ENCODE measurements at regions not wholly inside any gene's neighbourhood (a gene's known extent, or its start where the extent isn't known, plus 50 kb on each side); places are given as distances from the start of the nearest gene placed in this dataset.

DNA sequence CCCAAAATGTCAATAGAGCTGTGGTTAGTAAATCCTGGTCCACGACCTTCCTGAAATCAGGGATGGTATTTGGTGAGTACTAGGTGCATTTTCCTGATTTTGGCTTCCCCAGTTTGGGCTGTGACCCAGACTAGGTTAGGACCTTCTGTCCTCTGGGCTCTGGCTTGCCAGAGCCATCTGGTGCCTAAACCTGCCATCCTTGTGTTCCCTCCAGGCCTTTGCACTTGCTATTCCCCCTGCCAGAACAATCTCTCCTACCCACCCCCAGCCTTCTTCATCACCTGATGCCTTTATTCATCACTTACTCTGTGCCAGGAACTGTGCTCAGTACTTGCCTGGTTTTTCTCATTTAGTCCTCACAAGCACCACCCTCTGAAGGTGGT, 216.7 kb downstream of the RBM19 start:
- H3K27ac ChIP-seq, result no peak overlapping the region
- H3K4me1 ChIP-seq, result no peaks in the 10 kb centered on the region
- TF ChIP-seq, protein P1, sequence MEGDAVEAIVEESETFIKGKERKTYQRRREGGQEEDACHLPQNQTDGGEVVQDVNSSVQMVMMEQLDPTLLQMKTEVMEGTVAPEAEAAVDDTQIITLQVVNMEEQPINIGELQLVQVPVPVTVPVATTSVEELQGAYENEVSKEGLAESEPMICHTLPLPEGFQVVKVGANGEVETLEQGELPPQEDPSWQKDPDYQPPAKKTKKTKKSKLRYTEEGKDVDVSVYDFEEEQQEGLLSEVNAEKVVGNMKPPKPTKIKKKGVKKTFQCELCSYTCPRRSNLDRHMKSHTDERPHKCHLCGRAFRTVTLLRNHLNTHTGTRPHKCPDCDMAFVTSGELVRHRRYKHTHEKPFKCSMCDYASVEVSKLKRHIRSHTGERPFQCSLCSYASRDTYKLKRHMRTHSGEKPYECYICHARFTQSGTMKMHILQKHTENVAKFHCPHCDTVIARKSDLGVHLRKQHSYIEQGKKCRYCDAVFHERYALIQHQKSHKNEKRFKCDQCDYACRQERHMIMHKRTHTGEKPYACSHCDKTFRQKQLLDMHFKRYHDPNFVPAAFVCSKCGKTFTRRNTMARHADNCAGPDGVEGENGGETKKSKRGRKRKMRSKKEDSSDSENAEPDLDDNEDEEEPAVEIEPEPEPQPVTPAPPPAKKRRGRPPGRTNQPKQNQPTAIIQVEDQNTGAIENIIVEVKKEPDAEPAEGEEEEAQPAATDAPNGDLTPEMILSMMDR (IDR thresholded peaks at IDR 0.05), result no peak
- TF ChIP-seq POLR2A (IDR thresholded peaks at IDR 0.05), result no peak
- no peak overlapping the region for H3K4me3 ChIP-seq
- no peak for DNase-seq
- H3K9me3 ChIP-seq, result no peaks in the 10 kb centered on the region
- H3K27me3 ChIP-seq, result no peaks in the 10 kb centered on the region
- H3K36me3 ChIP-seq, result no peaks in the 10 kb centered on the region

DNA sequence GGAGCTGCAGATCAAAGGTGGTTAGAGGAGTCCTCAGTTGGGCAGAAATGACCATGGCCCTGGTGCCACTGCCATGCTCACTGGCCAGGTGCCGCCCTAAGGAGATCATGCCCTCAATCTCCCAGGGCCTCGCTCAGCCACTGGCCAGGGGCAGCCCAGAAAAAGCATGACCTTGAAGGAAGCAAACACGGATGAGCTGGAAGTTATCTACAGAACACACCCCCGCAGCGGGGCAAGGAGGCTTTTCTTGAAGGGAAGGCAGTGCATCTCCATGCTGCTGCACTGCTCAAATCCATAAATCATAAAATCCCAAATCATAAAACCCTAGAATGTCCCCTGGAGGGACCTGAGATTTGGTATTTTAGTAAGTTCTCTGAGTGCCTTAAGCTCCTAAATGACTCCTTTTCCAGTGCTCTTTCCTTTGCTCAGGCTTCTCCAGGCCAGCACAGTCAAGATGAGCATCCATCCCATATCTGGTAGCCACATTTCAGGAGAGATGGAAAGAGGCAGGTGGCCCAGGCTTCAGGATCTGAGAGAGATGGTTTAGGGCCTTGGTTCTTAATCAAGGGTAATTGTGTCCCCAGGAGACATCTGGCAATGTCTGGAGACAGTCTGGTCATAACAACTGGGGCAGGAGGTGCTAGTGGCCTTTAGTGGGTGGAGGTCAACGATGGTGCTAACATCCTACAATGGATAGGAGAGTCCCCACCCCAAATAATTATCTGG, 217.3 kb downstream of the RBM19 start:
- Histone ChIP-seq H3K4me3 (no peak overlapping the region), H3K27ac (no peak overlapping the region), H3K36me3 (no peaks in the 10 kb centered on the region), H3K4me1 (no peaks in the 10 kb centered on the region), H3K27me3 (no peaks in the 10 kb centered on the region), H3K9me3 (no peaks in the 10 kb centered on the region)
- DNase-seq, result no peak
- TF ChIP-seq, protein P1 (IDR thresholded peaks at IDR 0.05), result no peak
- TF ChIP-seq POLR2A (IDR thresholded peaks at IDR 0.05), result no peak

DNA sequence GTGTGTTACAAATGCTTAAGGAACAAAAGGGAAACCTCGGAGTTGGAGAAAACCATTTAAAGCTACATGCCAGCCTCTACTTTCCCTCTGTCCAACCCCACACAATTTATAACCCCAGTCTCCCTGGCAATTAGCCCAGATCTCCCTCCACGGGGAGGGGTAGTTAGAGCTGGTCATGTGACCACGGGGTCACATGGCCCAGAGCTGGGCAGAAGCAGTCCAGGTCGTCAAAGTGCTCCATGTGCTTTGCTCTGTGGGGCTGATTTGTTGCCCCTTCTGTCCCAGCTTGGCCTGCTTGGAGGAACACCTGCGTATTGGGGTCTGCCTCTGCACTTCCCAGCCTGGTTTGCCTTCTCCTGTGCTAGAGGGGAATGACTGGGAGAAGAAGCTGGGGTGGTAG, 219.1 kb downstream of the RBM19 start:
- Histone ChIP-seq H3K4me1 (no peaks in the 10 kb centered on the region), H3K9me3 (no peaks in the 10 kb centered on the region), H3K4me3 (no peak overlapping the region), H3K27me3 (no peaks in the 10 kb centered on the region), H3K27ac (no peak overlapping the region), H3K36me3 (no peaks in the 10 kb centered on the region)
- TF ChIP-seq, protein P1 (IDR thresholded peaks at IDR 0.05), result no peak
- TF ChIP-seq POLR2A (IDR thresholded peaks at IDR 0.05), result no peak
- DNase-seq, result no peak

DNA sequence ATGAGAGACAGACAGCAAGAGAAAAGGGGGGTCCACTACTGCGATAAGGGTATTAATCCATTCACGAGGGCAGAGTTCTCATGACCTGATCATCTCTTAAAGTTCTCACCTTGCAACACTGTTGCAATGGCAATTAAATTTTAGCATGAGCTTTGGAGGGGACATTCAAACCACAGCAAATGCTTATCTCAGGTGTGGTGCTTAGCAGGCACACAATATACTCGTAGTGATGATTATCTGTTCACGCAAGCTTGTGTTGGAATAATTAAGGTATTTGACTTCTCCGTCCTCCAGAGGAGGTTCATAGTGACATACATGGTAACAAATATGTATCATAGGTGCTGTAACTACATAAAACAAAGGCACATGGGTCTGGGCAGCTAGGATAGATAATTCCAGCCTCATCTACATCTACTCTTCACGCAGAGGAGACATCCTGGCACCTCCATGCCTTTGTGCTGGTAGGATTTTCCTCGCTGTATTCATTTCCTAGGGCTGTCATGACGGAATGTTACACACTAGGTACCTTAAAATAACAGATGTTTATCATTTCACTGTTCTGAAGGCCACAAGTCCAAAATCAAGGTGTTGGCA, 221.2 kb downstream of the RBM19 start:
- TF ChIP-seq POLR2A (IDR thresholded peaks at IDR 0.05), result no peak
- TF ChIP-seq, protein P1 (IDR thresholded peaks at IDR 0.05), result no peak
- Histone ChIP-seq H3K27ac (no peak overlapping the region), H3K9me3 (no peaks in the 10 kb centered on the region), H3K27me3 (no peaks in the 10 kb centered on the region), H3K4me1 (no peaks in the 10 kb centered on the region), H3K4me3 (no peak overlapping the region), H3K36me3 (no peaks in the 10 kb centered on the region)
- no peak for DNase-seq

DNA sequence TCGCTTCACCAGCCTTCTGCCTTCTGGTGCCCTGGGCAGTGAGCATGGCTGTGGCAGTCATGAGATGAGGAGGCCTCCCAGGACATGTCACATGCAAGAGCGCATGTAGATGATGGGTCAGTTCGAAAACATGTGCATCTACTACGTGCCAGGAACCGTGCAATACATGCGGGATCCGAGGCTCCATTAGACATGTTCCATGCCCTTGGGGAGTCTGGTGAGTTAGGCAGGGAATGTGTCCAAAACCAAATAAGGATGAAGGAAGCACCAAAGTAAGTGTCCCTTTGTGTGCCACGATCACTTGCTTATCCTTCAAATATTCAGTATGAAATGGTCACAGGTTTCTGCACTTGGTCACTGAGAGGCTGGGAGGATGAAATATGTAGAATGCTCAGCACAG, 223.3 kb downstream of the RBM19 start:
- Histone ChIP-seq H3K4me1 (no peaks in the 10 kb centered on the region), H3K4me3 (no peak overlapping the region), H3K9me3 (no peaks in the 10 kb centered on the region), H3K27ac (no peak overlapping the region), H3K36me3 (no peaks in the 10 kb centered on the region), H3K27me3 (no peaks in the 10 kb centered on the region)
- TF ChIP-seq POLR2A (IDR thresholded peaks at IDR 0.05), result no peak
- TF ChIP-seq, protein P1 (IDR thresholded peaks at IDR 0.05), result no peak
- no peak for DNase-seq
